Chondrocyte (in vitro differentiated cells): ENCODE measurements at regions not wholly inside any gene's neighbourhood (a gene's known extent, or its start where the extent isn't known, plus 50 kb on each side); places are given as distances from the start of the nearest gene placed in this dataset.

ENCODE experiments used
- DNase-seq: peaks from one replicate; pipeline ENCODE4 v3.0.0; 2021; ENCODE audit warnings: mixed read lengths, low spot score
- H3K27ac Mint-ChIP-seq: one replicate; pipeline ENCODE4 v1.8.0; 2021; ENCODE audit warnings: mild to moderate bottlenecking, moderate library complexity, mixed read lengths; ENCODE audit not compliant: unreplicated experiment
- H3K27me3 Mint-ChIP-seq: 2 replicates; pipeline ENCODE4 v1.8.0; 2021; ENCODE audit warnings: low read depth, mixed read lengths
- H3K36me3 Mint-ChIP-seq: 2 replicates; pipeline ENCODE4 v1.8.0; 2021; ENCODE audit warnings: low read depth, mixed read lengths
- H3K4me1 Mint-ChIP-seq: 2 replicates; pipeline ENCODE4 v1.8.0; 2021; ENCODE audit warnings: low read depth, mild to moderate bottlenecking, mixed read lengths
- H3K4me3 Mint-ChIP-seq: one replicate; pipeline ENCODE4 v1.8.0; 2021; ENCODE audit warnings: mild to moderate bottlenecking, moderate library complexity, mixed read lengths; ENCODE audit not compliant: unreplicated experiment
- H3K9me3 Mint-ChIP-seq: 2 replicates; pipeline ENCODE4 v1.8.0; 2021; ENCODE audit warnings: low read depth, mixed read lengths
- CTCF ChIP-seq: fragments of 200-600 bp; sonication (generic); IDR thresholded peaks from 2 replicates; pipeline ENCODE4 v1.5.0; 2021; ENCODE audit warnings: antibody characterized with exemption, mild to moderate bottlenecking, moderate library complexity

- no peaks in the 10 kb centered on the region for H3K9me3 Mint-ChIP-seq
- H3K4me1 Mint-ChIP-seq = no peaks in the 10 kb centered on the region
- no peak overlapping the region for H3K4me3 Mint-ChIP-seq
- TF ChIP-seq CTCF = no peak
- H3K36me3 Mint-ChIP-seq = peaks cover 2% of the 10 kb centered on the region
- DNase-seq = no peak
- no peak overlapping the region for H3K27ac Mint-ChIP-seq
- H3K27me3 Mint-ChIP-seq = no peaks in the 10 kb centered on the region
These were observed 311.4 kb upstream of the NR2F2 start for GRCh38 chr15:96019114-96019513.

- Mint-ChIP-seq H3K4me1 (no peaks in the 10 kb centered on the region), H3K27ac (no peak overlapping the region), H3K36me3 (peaks cover 2% of the 10 kb centered on the region), H3K9me3 (no peaks in the 10 kb centered on the region), H3K27me3 (no peaks in the 10 kb centered on the region), H3K4me3 (no peak overlapping the region)
- no peak for TF ChIP-seq CTCF
- DNase-seq = no peak
These were observed 310.4 kb upstream of the NR2F2 start for GRCh38 chr15:96020133-96020532.

GRCh38 chr15:96020797-96021196, 309.7 kb upstream of the NR2F2 start:
- no peak for TF ChIP-seq CTCF
- no peaks in the 10 kb centered on the region for H3K4me1 Mint-ChIP-seq
- no peak overlapping the region for H3K4me3 Mint-ChIP-seq
- no peak overlapping the region for H3K27ac Mint-ChIP-seq
- no peak for DNase-seq
- H3K9me3 Mint-ChIP-seq = no peaks in the 10 kb centered on the region
- peaks cover 2% of the 10 kb centered on the region for H3K36me3 Mint-ChIP-seq
- H3K27me3 Mint-ChIP-seq = no peaks in the 10 kb centered on the region

- no peak for TF ChIP-seq CTCF
- DNase-seq = no peak
- Mint-ChIP-seq H3K36me3 (peaks cover 2% of the 10 kb centered on the region), H3K4me3 (no peak overlapping the region), H3K9me3 (no peaks in the 10 kb centered on the region), H3K27ac (no peak overlapping the region), H3K27me3 (no peaks in the 10 kb centered on the region), H3K4me1 (no peaks in the 10 kb centered on the region)
These were observed 307.4 kb upstream of the NR2F2 start for GRCh38 chr15:96023081-96023480.

GRCh38 chr15:96027501-96027900, 303.0 kb upstream of the NR2F2 start:
- no peak for TF ChIP-seq CTCF
- Mint-ChIP-seq H3K36me3 (no peaks in the 10 kb centered on the region), H3K27ac (no peak overlapping the region), H3K4me1 (no peaks in the 10 kb centered on the region), H3K4me3 (no peak overlapping the region), H3K9me3 (no peaks in the 10 kb centered on the region), H3K27me3 (no peaks in the 10 kb centered on the region)
- DNase-seq = no peak
